AG04450 (cell line): ENCODE measurements at regions not wholly inside any gene's neighbourhood (a gene's known extent, or its start where the extent isn't known, plus 50 kb on each side); places are given as distances from the start of the nearest gene placed in this dataset.

Experiments
- CTCF ChIA-PET: fragments of 300-600, 350-600 bp; formaldehyde crosslinking; extraction: SDS; loops from one replicate; lab custom pipeline; 2022; ENCODE audit warnings: antibody characterized with exemption, inconsistent platforms; lab: Charles Lee
- POLR2A ChIA-PET: fragments of 350-600 bp; formaldehyde crosslinking; extraction: SDS; loops from one replicate; lab custom pipeline; 2021; ENCODE audit warnings: antibody characterized with exemption, inconsistent platforms; lab: Yijun Ruan, JAX
- DNase-seq: peaks from one replicate; pipeline ENCODE4 v3.0.0-alpha.2; 2011; ENCODE audit warnings: low read depth, low spot score
- H3K27ac ChIP-seq: one replicate; pipeline ENCODE4 v1.5.1; 2012; ENCODE audit warnings: low read depth, low read length, control low read depth
- H3K27me3 ChIP-seq: one replicate; pipeline ENCODE4 v1.6.0; 2012; ENCODE audit warnings: low read length; ENCODE audit not compliant: control insufficient read depth, insufficient read depth
- H3K4me3 ChIP-seq: 2 replicates; pipeline ENCODE4 v1.5.1; 2011; ENCODE audit warnings: mild to moderate bottlenecking, low read depth, low read length, control low read depth
- H3K9me3 ChIP-seq: 2 replicates; pipeline ENCODE4 v1.5.1; 2012; ENCODE audit warnings: low read length; ENCODE audit not compliant: control insufficient read depth, insufficient read depth
- TF ChIP-seq, protein P1 (sequence below): IDR thresholded peaks from 2 replicates; pipeline ENCODE4 v1.5.1; 2011; ENCODE audit warnings: low read depth, low read length, control low read depth, inconsistent platforms

DNA sequence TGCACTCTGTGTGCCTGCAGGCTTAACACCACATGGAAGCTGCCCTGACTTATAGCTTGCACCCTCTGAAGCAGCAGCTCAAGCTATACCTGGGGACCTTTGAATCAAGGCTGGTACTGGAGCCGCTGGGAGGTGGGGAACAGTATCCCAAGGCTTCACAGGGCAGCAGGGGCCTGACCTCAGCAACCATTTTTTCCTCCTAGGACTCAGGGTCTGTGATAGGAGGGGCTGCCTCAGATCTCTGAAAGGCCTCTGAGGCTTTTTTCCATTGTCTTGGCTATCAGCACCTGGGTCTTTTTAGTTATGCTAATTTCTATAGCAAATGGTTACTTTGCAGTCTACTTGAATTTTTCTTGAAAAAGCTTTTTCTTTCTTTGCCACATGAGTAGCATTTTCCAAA, 80.2 kb upstream of the OPRM1 start:
- ChIA-PET CTCF (no interaction called here), POLR2A (no interaction called here)
- DNase-seq: no peak
- H3K27me3 ChIP-seq: no peaks in the 10 kb centered on the region
- H3K27ac ChIP-seq: no peak overlapping the region
- TF ChIP-seq, protein P1, sequence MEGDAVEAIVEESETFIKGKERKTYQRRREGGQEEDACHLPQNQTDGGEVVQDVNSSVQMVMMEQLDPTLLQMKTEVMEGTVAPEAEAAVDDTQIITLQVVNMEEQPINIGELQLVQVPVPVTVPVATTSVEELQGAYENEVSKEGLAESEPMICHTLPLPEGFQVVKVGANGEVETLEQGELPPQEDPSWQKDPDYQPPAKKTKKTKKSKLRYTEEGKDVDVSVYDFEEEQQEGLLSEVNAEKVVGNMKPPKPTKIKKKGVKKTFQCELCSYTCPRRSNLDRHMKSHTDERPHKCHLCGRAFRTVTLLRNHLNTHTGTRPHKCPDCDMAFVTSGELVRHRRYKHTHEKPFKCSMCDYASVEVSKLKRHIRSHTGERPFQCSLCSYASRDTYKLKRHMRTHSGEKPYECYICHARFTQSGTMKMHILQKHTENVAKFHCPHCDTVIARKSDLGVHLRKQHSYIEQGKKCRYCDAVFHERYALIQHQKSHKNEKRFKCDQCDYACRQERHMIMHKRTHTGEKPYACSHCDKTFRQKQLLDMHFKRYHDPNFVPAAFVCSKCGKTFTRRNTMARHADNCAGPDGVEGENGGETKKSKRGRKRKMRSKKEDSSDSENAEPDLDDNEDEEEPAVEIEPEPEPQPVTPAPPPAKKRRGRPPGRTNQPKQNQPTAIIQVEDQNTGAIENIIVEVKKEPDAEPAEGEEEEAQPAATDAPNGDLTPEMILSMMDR: no peak
- H3K4me3 ChIP-seq: no peak overlapping the region
- H3K9me3 ChIP-seq: peaks cover 5% of the 10 kb centered on the region; the same call in 1 of the 2 replicates

DNA sequence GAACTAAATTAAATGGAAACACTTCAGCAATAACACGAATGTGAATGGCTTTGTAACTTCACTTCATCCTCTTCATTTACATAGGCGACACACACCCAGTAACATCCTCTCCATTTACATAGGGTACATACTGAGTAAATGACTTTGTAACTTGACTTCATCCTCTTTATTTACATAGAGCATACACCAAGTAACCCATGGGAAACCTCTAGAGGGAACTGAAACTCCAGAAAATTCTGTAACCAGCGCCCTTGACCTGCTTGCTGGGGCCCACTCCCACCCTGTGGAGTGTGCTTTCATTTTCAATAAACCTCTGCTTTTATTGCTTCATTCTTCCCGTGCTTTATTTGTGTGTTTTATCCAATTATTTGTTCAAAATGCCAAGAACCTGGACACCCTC, 81.6 kb upstream of the OPRM1 start:
- TF ChIP-seq, protein P1: no peak
- Histone ChIP-seq H3K27ac (no peak overlapping the region), H3K27me3 (no peaks in the 10 kb centered on the region), H3K4me3 (no peak overlapping the region), H3K9me3 (peaks cover 5% of the 10 kb centered on the region; the same call in 1 of the 2 replicates)
- POLR2A ChIA-PET: no interaction called here
- CTCF ChIA-PET: no interaction called here
- DNase-seq: no peak

DNA sequence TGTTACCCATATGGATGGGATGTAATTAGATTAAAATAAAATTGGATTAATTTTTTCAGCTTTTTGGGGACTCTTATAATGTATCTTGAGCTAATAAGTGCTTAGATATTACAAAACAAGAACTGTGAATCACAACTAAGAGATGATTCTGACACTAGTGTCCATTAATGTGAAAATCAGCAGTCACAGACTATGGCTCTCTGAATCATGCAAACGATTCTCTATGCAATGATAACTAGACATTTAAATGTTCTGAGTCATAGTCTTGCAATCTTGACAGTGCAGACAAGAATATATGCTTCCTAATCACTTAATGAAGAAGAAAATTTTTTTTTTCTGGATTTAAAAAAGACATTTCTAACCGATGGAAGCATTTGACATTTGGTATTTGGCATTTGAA, 82.2 kb upstream of the OPRM1 start:
- Histone ChIP-seq H3K9me3 (peaks cover 5% of the 10 kb centered on the region; the same call in 1 of the 2 replicates), H3K4me3 (no peak overlapping the region), H3K27me3 (no peaks in the 10 kb centered on the region), H3K27ac (no peak overlapping the region)
- TF ChIP-seq, protein P1: no peak
- no peak for DNase-seq
- CTCF ChIA-PET: no interaction called here
- POLR2A ChIA-PET: no interaction called here

DNA sequence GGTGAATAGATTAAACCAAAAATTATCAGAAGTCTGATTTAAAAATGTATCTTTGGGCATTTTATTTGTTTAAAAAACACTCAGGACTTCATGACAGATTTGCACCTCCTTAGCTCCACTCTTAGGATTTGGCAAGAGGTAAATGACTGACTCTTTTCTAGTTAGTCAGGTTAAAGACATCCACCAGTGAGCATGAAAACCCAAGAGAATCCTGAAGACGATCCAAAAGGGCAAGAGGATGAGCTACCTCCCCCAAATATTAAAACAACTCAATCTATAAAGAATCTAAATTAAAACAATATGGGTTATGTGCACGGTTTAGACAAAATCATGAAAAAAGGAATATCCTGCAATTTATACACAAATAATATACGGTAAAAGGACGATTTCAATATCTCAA, 89.4 kb upstream of the OPRM1 start:
- H3K27me3 ChIP-seq: no peaks in the 10 kb centered on the region
- POLR2A ChIA-PET: no interaction called here
- DNase-seq: no peak
- no peak overlapping the region for H3K4me3 ChIP-seq
- H3K27ac ChIP-seq: no peak overlapping the region
- no peaks in the 10 kb centered on the region for H3K9me3 ChIP-seq
- CTCF ChIA-PET: no interaction called here
- TF ChIP-seq, protein P1: no peak

DNA sequence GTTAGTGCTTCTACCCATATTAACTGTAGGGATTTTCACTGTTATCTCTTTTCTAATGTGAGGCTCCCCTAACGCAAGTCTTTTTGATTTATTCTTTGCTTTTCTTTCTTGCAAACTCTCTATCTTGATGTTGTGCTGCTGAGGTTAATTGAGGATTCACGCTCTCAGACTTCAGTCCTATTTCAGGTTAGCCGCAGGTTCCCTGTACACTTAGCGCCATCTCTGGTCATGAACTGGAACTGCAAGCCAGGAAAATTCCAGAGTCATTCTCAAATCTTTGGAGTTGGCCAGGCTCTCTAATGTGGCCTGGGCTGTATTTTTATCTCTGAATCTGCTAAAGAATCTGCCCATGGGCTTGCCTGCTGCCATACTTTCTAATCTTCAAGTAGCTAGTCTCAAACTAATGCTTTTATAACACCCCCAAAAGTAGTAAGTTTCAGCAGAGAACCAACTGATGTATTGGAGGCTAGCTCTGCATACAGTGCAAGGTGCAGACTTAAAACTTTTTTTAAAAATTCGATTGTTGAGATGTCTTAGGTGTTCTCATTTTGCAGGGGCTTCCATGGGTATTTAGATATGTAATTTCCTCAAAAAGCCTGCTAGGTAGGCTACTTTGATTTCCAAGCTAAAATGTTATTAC, 91.1 kb upstream of the OPRM1 start:
- CTCF ChIA-PET: no interaction called here
- Histone ChIP-seq H3K4me3 (no peak overlapping the region), H3K9me3 (no peaks in the 10 kb centered on the region), H3K27me3 (no peaks in the 10 kb centered on the region), H3K27ac (no peak overlapping the region)
- TF ChIP-seq, protein P1: peak; percentile 50
- DNase-seq: no peak
- POLR2A ChIA-PET: no interaction called here
